MM.1S (cell line): ENCODE measurements at regions not wholly inside any gene's neighbourhood (a gene's known extent, or its start where the extent isn't known, plus 50 kb on each side); places are given as distances from the start of the nearest gene placed in this dataset.

Experiments used
- DNase-seq: peaks from one replicate; pipeline ENCODE4 v3.0.0-alpha.2; 2015
- H2AFZ ChIP-seq: fragments of 300-600 bp; sonication (generic); 2 replicates; pipeline ENCODE4 v1.6.0; 2016; ENCODE audit warnings: antibody characterized with exemption, low read length
- H3F3A ChIP-seq: fragments of 300-600 bp; sonication (generic); 2 replicates; pipeline ENCODE4 v1.6.1; 2016; ENCODE audit warnings: mild to moderate bottlenecking, antibody characterized with exemption, low read length, moderate library complexity, mixed read lengths; ENCODE audit not compliant: insufficient read depth
- H3K27ac ChIP-seq: fragments of 300-600 bp; sonication (generic); 2 replicates; pipeline ENCODE4 v1.5.1; 2016; ENCODE audit warnings: mild to moderate bottlenecking, low read length
- H3K27me3 ChIP-seq: fragments of 300-600 bp; sonication (generic); replicated peaks from 2 replicates; pipeline ENCODE4 v1.6.0; 2016; ENCODE audit warnings: low read length; ENCODE audit not compliant: insufficient read depth
- H3K36me3 ChIP-seq: fragments of 300-600 bp; sonication (generic); replicated peaks from 2 replicates; pipeline ENCODE4 v1.6.1; 2016; ENCODE audit warnings: mild to moderate bottlenecking, low read length, mixed read lengths; ENCODE audit not compliant: insufficient read depth
- H3K4me1 ChIP-seq: fragments of 300-600 bp; sonication (generic); 2 replicates; pipeline ENCODE4 v1.6.1; 2016; ENCODE audit warnings: low read length, mixed read lengths
- H3K4me2 ChIP-seq: fragments of 300-600 bp; sonication (generic); 2 replicates; pipeline ENCODE4 v1.6.0; 2016; ENCODE audit warnings: low read depth, low read length
- H3K4me3 ChIP-seq: fragments of 300-600 bp; sonication (generic); 2 replicates; pipeline ENCODE4 v1.5.1; 2016; ENCODE audit warnings: low read length, mixed read lengths
- H3K79me2 ChIP-seq: fragments of 300-600 bp; sonication (generic); 2 replicates; pipeline ENCODE4 v1.6.1; 2016; ENCODE audit warnings: mixed run types, low read length, mixed read lengths
- H3K9ac ChIP-seq: fragments of 300-600 bp; sonication (generic); 2 replicates; pipeline ENCODE4 v1.6.1; 2016; ENCODE audit warnings: low read length, mixed read lengths
- H3K9me2 ChIP-seq: fragments of 300-600 bp; sonication (generic); replicated peaks from 2 replicates; pipeline ENCODE4 v1.6.1; 2016; ENCODE audit warnings: mild to moderate bottlenecking, low read length, mixed read lengths; ENCODE audit not compliant: insufficient read depth
- H3K9me3 ChIP-seq: fragments of 300-600 bp; sonication (generic); replicated peaks from 2 replicates; pipeline ENCODE4 v1.6.1; 2016; ENCODE audit warnings: mild to moderate bottlenecking, low read length, mixed read lengths; ENCODE audit not compliant: insufficient read depth
- H4K20me1 ChIP-seq: fragments of 300-600 bp; sonication (generic); 2 replicates; pipeline ENCODE4 v1.6.1; 2016; ENCODE audit warnings: mild to moderate bottlenecking, low read length, moderate library complexity, mixed read lengths; ENCODE audit not compliant: insufficient read depth
- EZH2 ChIP-seq: fragments of 300-600 bp; sonication (generic); optimal IDR thresholded peaks from 2 replicates; pipeline ENCODE3; 2017; ENCODE audit warnings: low read depth, mild to moderate bottlenecking, antibody characterized with exemption, low read length, mixed read lengths
- EZH2phosphoT487 ChIP-seq: fragments of 300-600 bp; sonication (generic); IDR thresholded peaks from 2 replicates; pipeline ENCODE4 v1.6.1; 2018; ENCODE audit warnings: antibody characterized with exemption, low read length
- TF ChIP-seq, protein P1 (sequence below): fragments of 300-600 bp; sonication (generic); IDR thresholded peaks from 2 replicates; pipeline ENCODE4 v1.5.1; 2016; ENCODE audit warnings: antibody characterized with exemption, low read length, mixed read lengths

GRCh38 chrX:95835223-95835622, 849.4 kb upstream of the DIAPH2 start:
- Histone ChIP-seq H3K36me3 (no peaks in the 10 kb centered on the region), H3K79me2 (no peaks in the 10 kb centered on the region), H3F3A (no peaks in the 10 kb centered on the region), H3K4me3 (no peak overlapping the region), H3K4me1 (no peaks in the 10 kb centered on the region), H3K9me3 (no peaks in the 10 kb centered on the region), H3K4me2 (no peak overlapping the region), H3K27me3 (no peaks in the 10 kb centered on the region), H3K9ac (no peak overlapping the region), H2AFZ (no peak overlapping the region), H4K20me1 (no peaks in the 10 kb centered on the region), H3K9me2 (no peaks in the 10 kb centered on the region), H3K27ac (no peak overlapping the region)
- no peak for TF ChIP-seq EZH2
- TF ChIP-seq EZH2phosphoT487 = no peak
- TF ChIP-seq, protein P1, sequence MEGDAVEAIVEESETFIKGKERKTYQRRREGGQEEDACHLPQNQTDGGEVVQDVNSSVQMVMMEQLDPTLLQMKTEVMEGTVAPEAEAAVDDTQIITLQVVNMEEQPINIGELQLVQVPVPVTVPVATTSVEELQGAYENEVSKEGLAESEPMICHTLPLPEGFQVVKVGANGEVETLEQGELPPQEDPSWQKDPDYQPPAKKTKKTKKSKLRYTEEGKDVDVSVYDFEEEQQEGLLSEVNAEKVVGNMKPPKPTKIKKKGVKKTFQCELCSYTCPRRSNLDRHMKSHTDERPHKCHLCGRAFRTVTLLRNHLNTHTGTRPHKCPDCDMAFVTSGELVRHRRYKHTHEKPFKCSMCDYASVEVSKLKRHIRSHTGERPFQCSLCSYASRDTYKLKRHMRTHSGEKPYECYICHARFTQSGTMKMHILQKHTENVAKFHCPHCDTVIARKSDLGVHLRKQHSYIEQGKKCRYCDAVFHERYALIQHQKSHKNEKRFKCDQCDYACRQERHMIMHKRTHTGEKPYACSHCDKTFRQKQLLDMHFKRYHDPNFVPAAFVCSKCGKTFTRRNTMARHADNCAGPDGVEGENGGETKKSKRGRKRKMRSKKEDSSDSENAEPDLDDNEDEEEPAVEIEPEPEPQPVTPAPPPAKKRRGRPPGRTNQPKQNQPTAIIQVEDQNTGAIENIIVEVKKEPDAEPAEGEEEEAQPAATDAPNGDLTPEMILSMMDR = no peak
- no peak for DNase-seq

DNA sequence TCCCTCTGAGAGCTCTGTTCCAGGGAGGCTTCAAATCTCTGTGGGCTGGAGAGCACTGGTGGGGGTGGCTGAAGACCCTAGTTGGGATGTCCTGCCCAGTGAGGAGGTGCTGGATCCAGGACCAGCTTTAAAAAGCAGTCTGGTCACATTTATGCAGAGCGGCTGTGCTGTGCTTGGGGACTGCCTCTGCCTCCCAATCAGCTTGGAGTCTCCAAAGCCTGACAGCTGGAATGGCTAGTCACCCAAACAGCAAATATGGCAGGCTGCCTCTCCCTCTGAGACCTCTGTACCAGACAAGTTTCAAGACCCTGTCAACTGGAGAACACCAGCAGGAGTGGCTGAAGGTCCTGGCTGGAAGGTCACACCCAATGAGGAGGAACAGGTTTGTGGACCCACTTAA, 848.1 kb upstream of the DIAPH2 start:
- no peaks in the 10 kb centered on the region for H4K20me1 ChIP-seq
- no peak overlapping the region for H3K27ac ChIP-seq
- no peaks in the 10 kb centered on the region for H3K79me2 ChIP-seq
- H3K4me1 ChIP-seq = no peaks in the 10 kb centered on the region
- H3K9me2 ChIP-seq = no peaks in the 10 kb centered on the region
- no peak overlapping the region for H3K4me3 ChIP-seq
- no peak overlapping the region for H3K9ac ChIP-seq
- H3K36me3 ChIP-seq = no peaks in the 10 kb centered on the region
- no peaks in the 10 kb centered on the region for H3K27me3 ChIP-seq
- no peak overlapping the region for H3K4me2 ChIP-seq
- TF ChIP-seq EZH2 (no peak), EZH2phosphoT487 (no peak)
- TF ChIP-seq, protein P1 = no peak
- no peak overlapping the region for H2AFZ ChIP-seq
- H3K9me3 ChIP-seq = no peaks in the 10 kb centered on the region
- no peaks in the 10 kb centered on the region for H3F3A ChIP-seq
- DNase-seq = no peak

DNA sequence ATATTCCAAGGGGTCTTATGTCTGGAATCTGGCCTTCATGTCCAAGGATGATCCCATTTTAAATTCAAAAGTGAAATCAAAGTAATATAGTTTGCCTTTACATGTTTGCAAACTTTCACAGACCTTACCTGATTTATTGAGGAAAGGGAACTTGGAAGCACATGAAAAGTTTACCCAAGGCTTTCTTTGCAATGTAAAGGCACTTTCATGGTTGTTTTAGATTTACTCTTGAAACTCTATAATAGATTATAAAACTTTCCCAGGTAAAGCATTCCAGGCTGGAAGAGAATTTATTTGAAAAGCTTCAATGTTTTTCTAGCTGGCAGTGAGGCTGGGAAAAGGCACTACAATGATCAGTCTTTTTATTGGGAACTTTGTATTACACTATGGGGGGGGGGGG, 842.8 kb upstream of the DIAPH2 start:
- Histone ChIP-seq H3K4me2 (no peak overlapping the region), H3K36me3 (no peaks in the 10 kb centered on the region), H3K9me2 (no peaks in the 10 kb centered on the region), H4K20me1 (no peaks in the 10 kb centered on the region), H3K79me2 (no peaks in the 10 kb centered on the region), H3K27ac (no peak overlapping the region), H3K4me1 (no peaks in the 10 kb centered on the region), H3F3A (no peaks in the 10 kb centered on the region), H3K4me3 (no peak overlapping the region), H3K9ac (no peak overlapping the region), H3K9me3 (no peaks in the 10 kb centered on the region), H2AFZ (no peak overlapping the region), H3K27me3 (no peaks in the 10 kb centered on the region)
- no peak for DNase-seq
- TF ChIP-seq EZH2phosphoT487 (no peak), EZH2 (no peak)
- TF ChIP-seq, protein P1 = no peak
